Adrenal gland (tissue), 9 donors: ENCODE measurements at regions not wholly inside any gene's neighbourhood (a gene's known extent, or its start where the extent isn't known, plus 50 kb on each side); places are given as distances from the start of the nearest gene placed in this dataset.

ENCODE experiments used
- DNase-seq, 7 donors: peaks; one replicate each; pipeline ENCODE4 v3.0.0-alpha.2; 2019 to 2020
- H3K27ac ChIP-seq, 5 donors: fragments of 200-600 bp; sonication (generic) in 4 of 5; 1 replicate in 3 of 5; 2 replicates in 2 of 5; pipeline versions ENCODE4 v1.5.1 to v1.8.0; 2016 to 2020; ENCODE audit warnings: mild to moderate bottlenecking in 1 of 5
- H3K27me3 ChIP-seq: fragments of 200-600 bp; 2 replicates; pipeline ENCODE4 v1.8.0; 2021
- H3K36me3 ChIP-seq, 2 donors: fragments of 200-600 bp; replicated peaks in 1 of 2; 1 replicate in 1 of 2; 2 replicates in 1 of 2; pipeline versions ENCODE4 v1.5.1 to v1.8.0; 2018 to 2022
- H3K4me1 ChIP-seq, 2 donors: fragments of 200-600 bp; replicated peaks in 1 of 2; 1 replicate in 1 of 2; 2 replicates in 1 of 2; pipeline versions ENCODE4 v1.5.1 to v1.8.0; 2018 to 2021
- H3K4me3 ChIP-seq, 4 donors: fragments of 200-600 bp; sonication (generic) in 3 of 4; one replicate each; pipeline ENCODE4 v1.5.1; 2016 to 2018
- H3K9me3 ChIP-seq, 3 donors: fragments of 200-600 bp; sonication (generic) in 1 of 3; replicated peaks in 1 of 3; 1 replicate in 2 of 3; 2 replicates in 1 of 3; pipeline versions ENCODE4 v1.5.1 to v1.8.0; 2016 to 2021
- POLR2A ChIP-seq, 2 donors: fragments of 450-650 bp; IDR thresholded peaks; one replicate each; pipeline ENCODE4 v1.6.1; 2017; ENCODE audit warnings: antibody characterized with exemption in 2 of 2, mild to moderate bottlenecking in 2 of 2, moderate library complexity in 1 of 2
- WGBS, 4 donors: extraction: QIAGEN DNeasy Blood & Tissue Kit in 2 of 4; methylation state at CpG; one replicate each; pipeline versions ENCODE4 v1.1.5 to v1.1.7; 2013 to 2017; 5-methylcytosine and 5-hydroxymethylcytosine counted together
- intact Hi-C, 2 donors: fragments of 100-400 bp; cut with DNase I; formaldehyde crosslinking; loops; one replicate each; pipeline versions ENCODE4 v1.14.1 to v1.15.0; 2022 to 2023
- TF ChIP-seq, protein P1 (sequence below), 6 experiments: fragments of 450-650 bp in 4 of 6; fragments of 200-600 bp in 2 of 6; sonication (generic) in 1 of 6; IDR thresholded peaks; 1 replicate in 5 of 6; 2 replicates in 1 of 6; pipeline versions ENCODE4 v1.5.1 to v1.8.0; 2016 to 2021; ENCODE audit warnings: antibody characterized with exemption in 6 of 6, mild to moderate bottlenecking in 2 of 6, moderate library complexity in 1 of 6
- donor health status: healthy with polysubstance abuse.
- donor health status: Bipolar disorder and iron deficiency.
- donor health status: DM: yes; HTN: yes; CAD: no.
- donor health status: DM: no; HTN: no; CAD: no.
- donor health status: DM: no; HTN: no; CAD: no.

- Histone ChIP-seq H3K4me3 (no peak overlapping the region), H3K9me3 (no peaks in the 10 kb centered on the region), H3K27me3 (no peaks in the 10 kb centered on the region), H3K27ac (no peak overlapping the region), H3K36me3 (no peaks in the 10 kb centered on the region), H3K4me1 (no peaks in the 10 kb centered on the region)
- 74 to 85% (median 80%) methylated on average over 4 to 5 of the region's 5 CpGs for WGBS, 4 donors
- intact Hi-C loops = no loop called here
- TF ChIP-seq, protein P1, sequence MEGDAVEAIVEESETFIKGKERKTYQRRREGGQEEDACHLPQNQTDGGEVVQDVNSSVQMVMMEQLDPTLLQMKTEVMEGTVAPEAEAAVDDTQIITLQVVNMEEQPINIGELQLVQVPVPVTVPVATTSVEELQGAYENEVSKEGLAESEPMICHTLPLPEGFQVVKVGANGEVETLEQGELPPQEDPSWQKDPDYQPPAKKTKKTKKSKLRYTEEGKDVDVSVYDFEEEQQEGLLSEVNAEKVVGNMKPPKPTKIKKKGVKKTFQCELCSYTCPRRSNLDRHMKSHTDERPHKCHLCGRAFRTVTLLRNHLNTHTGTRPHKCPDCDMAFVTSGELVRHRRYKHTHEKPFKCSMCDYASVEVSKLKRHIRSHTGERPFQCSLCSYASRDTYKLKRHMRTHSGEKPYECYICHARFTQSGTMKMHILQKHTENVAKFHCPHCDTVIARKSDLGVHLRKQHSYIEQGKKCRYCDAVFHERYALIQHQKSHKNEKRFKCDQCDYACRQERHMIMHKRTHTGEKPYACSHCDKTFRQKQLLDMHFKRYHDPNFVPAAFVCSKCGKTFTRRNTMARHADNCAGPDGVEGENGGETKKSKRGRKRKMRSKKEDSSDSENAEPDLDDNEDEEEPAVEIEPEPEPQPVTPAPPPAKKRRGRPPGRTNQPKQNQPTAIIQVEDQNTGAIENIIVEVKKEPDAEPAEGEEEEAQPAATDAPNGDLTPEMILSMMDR (IDR thresholded peaks at IDR 0.05) = no peak
- no peak for TF ChIP-seq POLR2A (IDR thresholded peaks at IDR 0.05)
- no peak for DNase-seq
Observed at GRCh38 chr2:15772681-15773080, 167.7 kb upstream of the MYCN start.

- TF ChIP-seq, protein P1 (IDR thresholded peaks at IDR 0.05) = no peak
- no peak for TF ChIP-seq POLR2A (IDR thresholded peaks at IDR 0.05)
- 82 to 95% (median 88%) methylated on average over 8 of the region's 8 CpGs for WGBS, 4 donors
- no peaks in the 10 kb centered on the region for H3K36me3 ChIP-seq
- no peaks in the 10 kb centered on the region for H3K4me1 ChIP-seq
- H3K4me3 ChIP-seq = no peak overlapping the region
- H3K27ac ChIP-seq = no peak overlapping the region
- no peaks in the 10 kb centered on the region for H3K9me3 ChIP-seq
- no peaks in the 10 kb centered on the region for H3K27me3 ChIP-seq
- no peak for DNase-seq
- intact Hi-C loops = no loop called here
Observed at GRCh38 chr2:15773204-15773603, 167.1 kb upstream of the MYCN start.

GRCh38 chr2:15773846-15774245 lies 166.5 kb upstream of the MYCN start:
- Histone ChIP-seq H3K27ac (no peak overlapping the region), H3K4me3 (no peak overlapping the region), H3K9me3 (no peaks in the 10 kb centered on the region), H3K27me3 (no peaks in the 10 kb centered on the region), H3K4me1 (no peaks in the 10 kb centered on the region), H3K36me3 (no peaks in the 10 kb centered on the region)
- intact Hi-C loops = no loop called here
- TF ChIP-seq POLR2A (IDR thresholded peaks at IDR 0.05) = no peak
- TF ChIP-seq, protein P1 (IDR thresholded peaks at IDR 0.05) = no peak
- no peak for DNase-seq
- 82 to 94% (median 90%) methylated on average over 5 of the region's 5 CpGs for WGBS, 4 donors

DNA sequence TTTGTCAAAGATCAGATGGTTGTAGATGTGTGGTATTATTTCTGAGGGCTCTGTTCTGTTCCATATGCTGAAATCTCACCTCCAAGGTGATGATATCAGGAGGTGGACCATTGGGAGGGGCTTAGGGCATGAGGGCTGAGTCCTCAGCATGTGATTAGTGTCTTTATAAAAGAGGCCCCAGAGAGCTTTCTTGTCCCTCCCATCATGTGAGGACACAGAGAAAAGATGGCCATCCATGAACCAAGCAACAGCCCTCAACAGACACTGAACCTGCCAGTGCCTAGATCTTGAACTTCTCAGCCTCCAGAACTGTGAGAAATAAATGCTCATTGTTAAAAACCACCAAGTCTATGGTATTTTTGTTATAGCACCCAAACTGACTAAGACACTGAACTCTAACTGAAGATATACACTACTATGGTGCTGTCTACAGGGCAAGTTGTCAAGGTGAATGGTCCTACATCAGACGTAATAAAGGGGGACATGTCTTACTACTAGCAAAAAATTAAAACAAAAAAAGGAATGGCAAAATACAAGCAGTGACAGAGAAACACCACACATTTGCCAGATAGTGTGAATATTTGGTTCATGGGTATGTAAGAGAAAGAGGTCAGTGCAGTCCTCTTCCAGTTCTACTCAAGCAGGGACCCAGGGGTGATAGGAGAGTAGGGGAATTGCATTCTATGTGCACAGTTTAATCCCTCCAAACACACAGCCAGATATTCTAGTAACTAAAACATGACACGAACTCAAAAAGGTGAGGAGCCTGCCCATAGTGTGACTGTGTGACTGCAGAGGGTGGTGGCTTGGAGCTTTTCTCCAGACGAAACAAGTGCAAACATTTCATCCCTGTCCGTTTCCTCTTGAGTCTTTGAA lies 164.4 kb upstream of the MYCN start:
- H3K27me3 ChIP-seq = no peaks in the 10 kb centered on the region
- DNase-seq = no peak

More for the DNA sequence above, 164.4 kb upstream of the MYCN start:
- 65 to 85% (median 69%) methylated on average over 4 of the region's 4 CpGs for WGBS, 4 donors
- intact Hi-C loops = no loop called here
- no peaks in the 10 kb centered on the region for H3K4me1 ChIP-seq
- H3K9me3 ChIP-seq = no peaks in the 10 kb centered on the region
- H3K4me3 ChIP-seq = no peak overlapping the region
- TF ChIP-seq, protein P1 (IDR thresholded peaks at IDR 0.05) = no peak
- no peak overlapping the region for H3K27ac ChIP-seq
- H3K36me3 ChIP-seq = no peaks in the 10 kb centered on the region
